GM23248 (cell line): ENCODE measurements at regions not wholly inside any gene's neighbourhood (a gene's known extent, or its start where the extent isn't known, plus 50 kb on each side); places are given as distances from the start of the nearest gene placed in this dataset.
"Not testable (repeated sequence)": the region's sequence is repeated elsewhere in the genome, so short reads cannot be mapped to it uniquely, and the experiment has no call there.

Experiments used
- DNase-seq: peaks from one replicate; pipeline ENCODE4 v3.0.0-alpha.2; 2015
- H2AFZ ChIP-seq: fragments of 200-600 bp; sonication (generic); 2 replicates; pipeline ENCODE4 v1.6.1; 2016; ENCODE audit warnings: antibody characterized with exemption
- H3F3A ChIP-seq: fragments of 200-600 bp; sonication (generic); 2 replicates; pipeline ENCODE4 v1.6.1; 2016; ENCODE audit warnings: mild to moderate bottlenecking, antibody characterized with exemption, mixed run types; ENCODE audit not compliant: insufficient read depth
- H3K27ac ChIP-seq: fragments of 200-600 bp; sonication (generic); 2 replicates; pipeline ENCODE4 v1.5.1; 2016; ENCODE audit warnings: mild to moderate bottlenecking
- H3K27me3 ChIP-seq: fragments of 200-600 bp; sonication (generic); replicated peaks from 2 replicates; pipeline ENCODE4 v1.6.1; 2016; ENCODE audit warnings: mild to moderate bottlenecking; ENCODE audit not compliant: insufficient read depth
- H3K36me3 ChIP-seq: fragments of 200-600 bp; sonication (generic); 2 replicates; pipeline ENCODE4 v1.6.1; 2016; ENCODE audit warnings: low read depth, mild to moderate bottlenecking
- H3K4me1 ChIP-seq: fragments of 200-600 bp; sonication (generic); 2 replicates; pipeline ENCODE4 v1.6.1; 2016; ENCODE audit warnings: mild to moderate bottlenecking; ENCODE audit not compliant: insufficient read depth
- H3K4me2 ChIP-seq: fragments of 200-600 bp; sonication (generic); one replicate; pipeline ENCODE4 v1.6.1; 2016; ENCODE audit warnings: mild to moderate bottlenecking; ENCODE audit not compliant: unreplicated experiment
- H3K4me3 ChIP-seq: fragments of 200-600 bp; sonication (generic); 2 replicates; pipeline ENCODE4 v1.5.1; 2016; ENCODE audit warnings: mild to moderate bottlenecking
- H3K79me2 ChIP-seq: fragments of 200-600 bp; sonication (generic); 2 replicates; pipeline ENCODE4 v1.6.1; 2016; ENCODE audit warnings: mild to moderate bottlenecking; ENCODE audit not compliant: insufficient read depth
- H3K9ac ChIP-seq: fragments of 200-600 bp; sonication (generic); 2 replicates; pipeline ENCODE4 v1.6.1; 2016; ENCODE audit warnings: mild to moderate bottlenecking
- H3K9me2 ChIP-seq: fragments of 200-600 bp; sonication (generic); 2 replicates; pipeline ENCODE4 v1.6.1; 2016; ENCODE audit warnings: mixed run types, mild to moderate bottlenecking, moderate library complexity; ENCODE audit not compliant: insufficient read depth
- H3K9me3 ChIP-seq: fragments of 200-600 bp; sonication (generic); one replicate; pipeline ENCODE4 v1.6.1; 2017; ENCODE audit warnings: low read depth
- H4K20me1 ChIP-seq: fragments of 200-600 bp; sonication (generic); 2 replicates; pipeline ENCODE4 v1.6.0; 2016; ENCODE audit not compliant: insufficient read depth
- EZH2 ChIP-seq: fragments of 200-600 bp; sonication (generic); IDR thresholded peaks from 2 replicates; pipeline ENCODE4 v1.6.1; 2018; ENCODE audit warnings: antibody characterized with exemption, mild to moderate bottlenecking; ENCODE audit not compliant: insufficient read depth, poor library complexity, severe bottlenecking
- EZH2phosphoT487 ChIP-seq: fragments of 200-600 bp; sonication (generic); IDR thresholded peaks from 2 replicates; pipeline ENCODE4 v1.6.1; 2018; ENCODE audit warnings: antibody characterized with exemption, moderate library complexity, mild to moderate bottlenecking, low read depth; ENCODE audit not compliant: insufficient read depth
- WGBS, 2 experiments: methylation state at CpG; one replicate each; pipeline ENCODE4 v1.1.6; 2015 to 2017; ENCODE audit warnings: low lambda C conversion rate in 2 of 2, low coverage in 1 of 2; ENCODE audit errors: missing lambda C conversion rate in 2 of 2; 5-methylcytosine and 5-hydroxymethylcytosine counted together
- in situ Hi-C: fragments of 300-500 bp; cut with MboI; formaldehyde crosslinking; loops from 2 replicates; pipeline ENCODE4 v1.15.0; 2020

- no peaks in the 10 kb centered on the region for H3K9me3 ChIP-seq
- H3K4me3 ChIP-seq, result no peak overlapping the region
- peaks cover 11% of the 10 kb centered on the region; the same call in 1 of the 2 replicates for H3F3A ChIP-seq
- no peak overlapping the region for H3K9ac ChIP-seq
- no peaks in the 10 kb centered on the region for H4K20me1 ChIP-seq
- H3K79me2 ChIP-seq, result no peaks in the 10 kb centered on the region
- H3K9me2 ChIP-seq, result no peaks in the 10 kb centered on the region
- H3K36me3 ChIP-seq, result no peaks in the 10 kb centered on the region
- no peak for DNase-seq
- in situ Hi-C loops, result no loop called here
- no peak overlapping the region for H3K27ac ChIP-seq
- no peak overlapping the region for H3K4me2 ChIP-seq
- WGBS, 2 experiments, result 56% methylated on average over 3 of the region's 3 CpGs
- H3K4me1 ChIP-seq, result peaks cover 12% of the 10 kb centered on the region
- no peak overlapping the region for H2AFZ ChIP-seq
- TF ChIP-seq EZH2phosphoT487 (no peak), EZH2 (no peak)
- H3K27me3 ChIP-seq, result no peaks in the 10 kb centered on the region
These were observed 132.4 kb downstream of the TSEN15 start for GRCh38 chr1:184183919-184184318.

GRCh38 chr1:184184614-184185013 lies 133.1 kb downstream of the TSEN15 start:
- H3F3A ChIP-seq, result peaks cover 11% of the 10 kb centered on the region; the same call in 1 of the 2 replicates
- in situ Hi-C loops, H3K9me3 ChIP-seq, H3K27me3 ChIP-seq, H2AFZ ChIP-seq, H3K9ac ChIP-seq, H3K4me2 ChIP-seq, H3K9me2 ChIP-seq, DNase-seq, H3K4me3 ChIP-seq, H3K27ac ChIP-seq, H3K36me3 ChIP-seq, H3K79me2 ChIP-seq, H4K20me1 ChIP-seq: not testable (repeated sequence)
- 69 to 89% methylated on average over 3 of the region's 3 CpGs for WGBS, 2 experiments
- H3K4me1 ChIP-seq, result peaks cover 12% of the 10 kb centered on the region

GRCh38 chr1:184185347-184185746 lies 133.8 kb downstream of the TSEN15 start:
- Histone ChIP-seq H3K27ac (no peak overlapping the region), H3K9me2 (no peaks in the 10 kb centered on the region), H3K4me3 (no peak overlapping the region), H4K20me1 (no peaks in the 10 kb centered on the region), H3K36me3 (no peaks in the 10 kb centered on the region), H3K9ac (no peak overlapping the region), H3K4me1 (peaks cover 12% of the 10 kb centered on the region), H3K4me2 (no peak overlapping the region), H3K79me2 (no peaks in the 10 kb centered on the region), H2AFZ (no peak overlapping the region), H3F3A (peaks cover 11% of the 10 kb centered on the region; the same call in 1 of the 2 replicates), H3K27me3 (no peaks in the 10 kb centered on the region), H3K9me3 (no peaks in the 10 kb centered on the region)
- in situ Hi-C loops, result no loop called here
- DNase-seq, result no peak
- 67 to 78% methylated on average over 3 of the region's 3 CpGs for WGBS, 2 experiments
- no peak for TF ChIP-seq EZH2phosphoT487
- TF ChIP-seq EZH2, result no peak

- Histone ChIP-seq H3K27me3 (no peaks in the 10 kb centered on the region), H3K27ac (no peak overlapping the region), H3K36me3 (no peaks in the 10 kb centered on the region), H2AFZ (no peak overlapping the region), H3F3A (peaks cover 11% of the 10 kb centered on the region; the same call in 1 of the 2 replicates), H4K20me1 (no peaks in the 10 kb centered on the region), H3K9ac (no peak overlapping the region), H3K4me3 (no peak overlapping the region), H3K9me3 (no peaks in the 10 kb centered on the region), H3K4me1 (peaks cover 16% of the 10 kb centered on the region), H3K79me2 (no peaks in the 10 kb centered on the region), H3K4me2 (no peak overlapping the region), H3K9me2 (no peaks in the 10 kb centered on the region)
- no peak for DNase-seq
- TF ChIP-seq EZH2 (no peak), EZH2phosphoT487 (no peak)
- in situ Hi-C loops, result no loop called here
These were observed 134.6 kb downstream of the TSEN15 start for GRCh38 chr1:184186167-184186566.

GRCh38 chr1:184187097-184187496 lies 135.6 kb downstream of the TSEN15 start:
- H3K9ac ChIP-seq, result no peak overlapping the region
- no peak overlapping the region for H3K4me2 ChIP-seq
- H3K79me2 ChIP-seq, result no peaks in the 10 kb centered on the region
- H3K9me2 ChIP-seq, result no peaks in the 10 kb centered on the region
- in situ Hi-C loops, result no loop called here
- no peak for DNase-seq
- no peak overlapping the region for H2AFZ ChIP-seq
- no peak overlapping the region for H3K27ac ChIP-seq
- H3K27me3 ChIP-seq, result no peaks in the 10 kb centered on the region
- no peaks in the 10 kb centered on the region for H4K20me1 ChIP-seq
- H3K4me1 ChIP-seq, result peaks cover 22% of the 10 kb centered on the region
- WGBS, 2 experiments, result 80 to 84% methylated on average over 3 of the region's 3 CpGs
- H3K36me3 ChIP-seq, result no peaks in the 10 kb centered on the region
- H3K4me3 ChIP-seq, result no peak overlapping the region
- TF ChIP-seq EZH2phosphoT487, result no peak
- peaks cover 15% of the 10 kb centered on the region; the same call in 1 of the 2 replicates for H3F3A ChIP-seq
- H3K9me3 ChIP-seq, result no peaks in the 10 kb centered on the region
